ENCODE measurements at regions not wholly inside any gene's neighbourhood (a gene's known extent, or its start where the extent isn't known, plus 50 kb on each side); places are given as distances from the start of the nearest gene placed in this dataset.

DNA sequence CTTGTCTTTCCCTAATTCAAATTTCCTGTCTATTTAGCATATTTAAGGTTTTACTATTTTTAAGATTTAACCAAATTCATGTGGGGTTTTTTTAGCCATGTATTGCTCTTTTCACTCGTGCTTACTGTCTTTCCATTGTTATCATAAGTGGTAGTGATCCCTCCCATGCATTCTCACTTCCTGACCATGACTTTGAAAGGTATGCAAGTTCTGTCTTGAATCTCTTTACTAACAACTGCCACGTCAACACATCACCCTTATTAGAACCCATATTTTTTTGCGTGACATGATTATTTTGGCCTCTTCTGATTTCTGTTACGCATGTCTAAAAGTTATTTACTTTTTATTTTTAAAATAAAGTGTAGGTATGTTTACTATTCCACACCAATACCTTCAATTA is 94.7 kb upstream of the CDH6 start:
- no peak for DNase-seq (ENCODE audit: low spot score)

DNA sequence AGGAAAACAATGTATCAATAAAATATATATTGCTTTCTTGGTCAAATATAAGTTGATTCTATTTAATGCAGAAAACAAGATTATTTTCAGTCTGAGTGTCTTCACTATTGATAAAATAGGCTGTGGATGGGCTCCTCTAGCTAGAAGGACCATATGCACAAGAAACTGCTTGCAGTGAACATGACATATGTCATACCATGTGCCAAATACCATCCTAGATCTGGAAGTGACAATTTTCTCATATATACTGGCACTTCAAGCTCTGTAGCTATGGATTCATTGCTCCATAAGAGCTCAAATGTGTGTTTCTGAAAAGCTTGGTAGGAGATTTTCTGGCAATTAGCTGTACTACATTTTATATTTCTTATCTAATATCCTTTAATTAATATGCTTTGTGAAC is 95.6 kb upstream of the CDH6 start:
- no peak for DNase-seq (ENCODE audit: low spot score)

DNA sequence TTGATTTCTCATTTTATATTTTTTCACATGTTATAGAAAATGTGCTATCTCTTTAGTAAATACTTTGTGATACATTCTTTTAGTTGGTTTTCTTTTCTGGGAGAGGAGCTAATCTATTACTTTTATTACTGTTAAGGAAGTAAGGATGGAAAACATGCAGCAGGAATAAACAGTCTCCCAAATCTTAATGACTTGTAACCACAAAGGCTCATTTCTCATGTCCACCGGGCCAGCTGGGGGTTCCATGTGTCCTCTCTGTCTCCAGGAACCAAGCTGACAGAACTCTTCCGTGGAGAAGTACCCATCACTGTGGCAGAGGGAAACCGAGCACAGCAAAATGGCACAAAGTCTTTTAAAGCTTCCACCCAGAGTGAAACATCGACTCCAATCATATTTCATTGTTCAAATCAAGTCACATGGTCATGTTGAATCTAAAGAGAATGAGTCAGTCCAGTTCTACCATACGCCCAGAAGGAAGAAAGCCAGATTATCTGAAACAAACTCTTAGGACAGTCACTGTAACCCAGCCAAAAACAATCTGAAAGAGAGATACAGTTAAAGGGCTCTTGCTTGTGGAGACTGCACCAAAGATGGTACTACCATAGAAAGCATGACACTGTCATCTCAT is 97.1 kb upstream of the CDH6 start:
- DNase-seq (ENCODE audit: low spot score), result no peak

DNA sequence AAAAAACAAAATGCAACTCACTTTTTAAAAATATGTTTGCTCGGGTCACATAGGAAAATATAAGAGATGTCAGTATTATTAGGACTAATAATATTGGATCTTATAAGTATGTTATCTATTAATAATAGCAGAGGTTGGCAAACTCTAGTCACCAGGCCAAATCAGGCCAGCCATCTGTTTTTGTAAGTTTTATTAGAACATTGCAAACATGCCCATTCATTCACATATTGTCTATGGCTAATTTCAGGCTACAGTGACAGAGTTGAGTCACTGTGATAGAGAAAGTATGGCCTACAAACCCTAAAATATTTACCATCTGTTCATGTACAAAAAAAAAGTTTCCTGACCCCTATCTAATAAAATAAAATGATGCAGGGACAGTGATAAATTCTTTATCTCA is 97.7 kb upstream of the CDH6 start:
- no peak for DNase-seq (ENCODE audit: low spot score)

DNA sequence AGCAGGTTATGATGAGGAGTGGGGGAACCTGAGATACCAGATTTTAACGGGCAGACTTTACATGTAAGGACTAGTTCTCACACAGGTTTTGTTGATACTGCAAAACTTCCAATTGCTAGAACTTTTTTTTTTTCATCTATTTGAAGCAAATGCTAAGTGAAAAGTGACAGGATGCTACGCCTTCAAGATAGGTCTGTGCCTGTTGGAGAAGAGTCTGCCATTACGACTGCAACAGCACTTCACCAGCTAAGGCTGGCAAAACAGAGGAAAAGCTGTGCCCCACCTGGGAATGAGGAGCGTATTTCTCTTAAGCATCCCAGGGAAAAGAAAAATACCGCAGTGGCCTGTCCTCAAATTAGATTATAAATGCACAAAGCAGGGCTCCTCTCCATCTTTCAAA is 102.0 kb upstream of the CDH6 start:
- no peak for DNase-seq (ENCODE audit: low spot score)

DNA sequence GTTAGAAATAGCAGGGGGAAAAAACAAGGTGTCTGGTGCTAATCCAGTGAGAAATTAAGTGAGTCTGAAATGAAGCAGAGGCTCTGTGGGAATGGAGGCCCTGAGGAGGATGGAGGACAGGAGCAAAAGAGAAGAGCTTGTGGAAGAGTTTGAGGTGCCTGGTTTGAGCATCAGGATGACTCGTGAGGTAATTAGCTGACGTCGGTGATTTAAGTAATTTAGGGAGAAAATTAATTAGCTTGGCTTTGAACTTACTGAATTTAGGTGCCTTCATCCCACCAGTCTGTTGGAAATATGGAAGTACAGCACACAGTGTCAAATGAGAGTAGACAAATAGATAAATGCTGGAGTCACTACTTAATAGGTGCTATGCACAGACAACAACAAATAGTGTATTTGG is 103.0 kb upstream of the CDH6 start:
- no peak for DNase-seq (ENCODE audit: low spot score)

DNA sequence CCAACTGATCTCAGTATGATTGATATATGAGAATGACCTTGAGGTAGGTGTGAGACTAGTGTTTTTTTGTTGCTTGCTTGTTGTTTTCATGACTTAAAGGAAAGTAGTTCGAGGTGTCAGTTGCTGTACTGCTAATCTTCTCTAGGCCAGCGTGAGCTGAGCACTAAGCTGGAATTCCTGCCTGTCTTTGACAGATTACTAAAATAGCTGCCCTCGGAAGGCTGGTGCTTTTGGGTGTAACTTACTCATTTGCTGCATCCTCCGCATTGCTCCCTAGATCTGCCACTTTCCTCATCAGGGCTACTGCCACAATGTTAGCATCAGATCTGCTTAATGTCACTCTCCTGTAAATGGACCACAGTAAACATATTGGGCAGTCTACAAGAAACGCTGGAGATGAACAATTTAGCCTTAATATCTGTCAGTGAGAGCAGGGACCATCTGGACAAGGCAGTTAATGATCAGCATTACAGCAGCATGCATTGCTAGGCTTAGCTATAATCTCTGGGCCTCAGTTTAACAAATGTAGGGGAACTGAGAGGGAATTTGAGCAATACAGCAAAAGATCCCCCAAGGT is 106.6 kb upstream of the CDH6 start:
- DNase-seq (ENCODE audit: low spot score), result no peak

DNA sequence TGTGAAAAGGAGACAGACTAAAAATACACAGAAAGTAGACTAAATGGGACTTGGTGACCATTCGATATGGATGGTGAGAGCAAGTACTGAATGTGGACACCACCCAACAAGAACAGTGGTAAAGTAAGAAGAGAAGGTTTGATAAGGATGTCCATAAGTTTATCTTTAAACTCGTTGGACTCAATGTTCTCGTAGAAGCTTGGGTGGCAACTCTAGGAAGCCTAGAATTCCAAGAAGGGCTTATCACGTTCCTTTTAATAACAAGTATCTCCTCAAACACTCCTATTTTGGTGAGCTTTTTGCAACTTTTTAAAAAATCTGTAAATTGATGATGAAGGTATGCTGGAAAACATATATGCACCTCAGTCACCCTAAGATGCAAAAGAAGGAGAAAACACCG is 108.6 kb upstream of the CDH6 start:
- DNase-seq (ENCODE audit: low spot score), result no peak

DNA sequence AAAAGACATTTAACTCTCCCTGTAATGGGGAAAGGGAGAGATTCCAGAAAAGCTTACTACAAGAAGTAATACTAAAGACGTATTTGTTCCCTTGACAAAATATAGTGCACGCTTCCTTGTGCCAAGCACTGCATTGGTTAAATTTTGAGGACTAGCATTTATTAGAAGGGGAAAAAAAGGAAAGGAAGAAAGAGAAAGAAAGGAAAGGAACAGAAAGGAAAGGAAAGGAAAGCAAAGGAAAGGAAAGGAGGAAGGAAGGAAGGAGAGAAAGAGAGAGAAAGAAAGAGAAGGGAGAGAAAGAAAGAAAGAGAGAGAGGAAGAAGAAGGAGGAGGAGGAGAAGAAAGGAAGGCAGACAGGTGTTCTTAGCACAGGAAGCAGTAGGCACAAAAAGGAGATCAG is 110.1 kb upstream of the CDH6 start:
- no peak for DNase-seq (ENCODE audit: low spot score)

DNA sequence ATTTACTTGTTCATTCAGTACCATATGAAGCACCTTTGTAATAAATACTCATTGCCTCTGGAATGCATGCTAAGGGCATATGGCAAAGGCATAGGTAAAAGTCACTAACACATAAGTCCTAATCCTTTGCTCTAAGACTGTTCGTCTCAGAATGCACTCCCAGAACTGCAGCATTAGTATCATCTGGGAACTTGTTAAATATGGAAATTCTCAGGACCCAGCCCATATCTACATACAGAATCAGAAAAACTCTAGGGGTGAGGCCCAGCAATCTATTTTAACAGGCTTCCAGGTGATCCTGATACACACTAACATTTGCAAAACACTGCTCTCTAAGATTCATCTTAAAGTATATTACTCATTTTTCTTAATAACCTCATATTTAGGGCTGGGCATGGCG is 113.8 kb upstream of the CDH6 start:
- DNase-seq (ENCODE audit: low spot score), result no peak

DNA sequence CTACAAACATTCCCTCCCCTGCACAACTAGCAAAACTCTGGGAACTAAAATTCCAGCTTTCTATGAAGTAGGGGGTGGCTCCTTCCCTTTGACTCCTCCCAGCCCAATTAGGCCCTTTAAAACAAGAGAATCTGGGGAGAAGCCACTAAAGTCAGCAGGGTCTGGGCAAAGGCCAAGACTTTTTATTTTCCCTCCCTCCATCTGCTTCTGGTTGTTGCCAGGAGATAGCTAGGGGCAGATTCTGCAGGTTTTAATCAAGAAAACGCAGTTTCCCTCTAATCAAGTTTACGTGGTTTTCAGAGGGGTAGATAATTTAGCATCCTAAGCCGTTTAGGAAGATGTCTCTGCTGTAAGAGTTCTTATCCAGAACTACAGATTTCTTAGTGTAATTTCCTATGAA is 114.5 kb upstream of the CDH6 start:
- no peak for DNase-seq (ENCODE audit: low spot score)

DNA sequence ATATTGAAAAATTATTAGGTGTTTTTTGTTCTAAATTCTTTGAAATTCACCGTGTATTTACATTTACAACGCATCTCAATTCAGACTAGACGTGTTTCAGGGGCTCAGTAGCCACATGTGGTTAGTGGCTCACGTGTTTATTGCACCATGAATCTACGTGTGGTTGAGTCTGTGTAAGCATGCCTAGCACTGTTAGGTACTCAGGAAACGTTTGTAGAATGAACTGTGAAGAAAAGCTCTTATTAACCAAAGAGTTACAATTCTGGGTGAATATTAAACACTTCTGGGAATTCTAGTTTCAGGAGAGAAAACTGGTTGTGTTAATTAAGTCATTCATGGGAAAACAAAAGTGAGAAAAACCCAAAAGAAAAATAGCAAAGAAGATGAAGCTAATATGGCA is 117.5 kb upstream of the CDH6 start:
- DNase-seq (ENCODE audit: low spot score), result no peak

DNA sequence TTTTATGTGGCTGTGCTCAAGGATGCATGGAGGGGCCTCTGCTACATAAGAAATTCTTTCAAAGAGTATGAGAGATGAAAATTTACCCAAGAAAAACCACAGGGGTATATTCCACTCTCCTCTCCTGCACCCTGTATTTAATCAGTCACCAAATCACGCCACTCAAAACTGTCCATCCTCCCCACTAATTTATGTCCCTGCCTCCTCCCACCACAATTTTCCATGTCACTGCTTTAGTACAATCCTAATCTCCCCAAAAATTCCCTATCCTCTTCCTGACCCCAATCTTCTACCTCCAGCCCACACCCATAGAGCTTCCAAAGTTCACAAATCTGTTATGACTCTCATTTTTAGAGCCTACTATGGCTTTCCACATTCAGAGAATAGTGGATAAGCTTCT is 125.2 kb upstream of the CDH6 start:
- DNase-seq (ENCODE audit: low spot score), result no peak

DNA sequence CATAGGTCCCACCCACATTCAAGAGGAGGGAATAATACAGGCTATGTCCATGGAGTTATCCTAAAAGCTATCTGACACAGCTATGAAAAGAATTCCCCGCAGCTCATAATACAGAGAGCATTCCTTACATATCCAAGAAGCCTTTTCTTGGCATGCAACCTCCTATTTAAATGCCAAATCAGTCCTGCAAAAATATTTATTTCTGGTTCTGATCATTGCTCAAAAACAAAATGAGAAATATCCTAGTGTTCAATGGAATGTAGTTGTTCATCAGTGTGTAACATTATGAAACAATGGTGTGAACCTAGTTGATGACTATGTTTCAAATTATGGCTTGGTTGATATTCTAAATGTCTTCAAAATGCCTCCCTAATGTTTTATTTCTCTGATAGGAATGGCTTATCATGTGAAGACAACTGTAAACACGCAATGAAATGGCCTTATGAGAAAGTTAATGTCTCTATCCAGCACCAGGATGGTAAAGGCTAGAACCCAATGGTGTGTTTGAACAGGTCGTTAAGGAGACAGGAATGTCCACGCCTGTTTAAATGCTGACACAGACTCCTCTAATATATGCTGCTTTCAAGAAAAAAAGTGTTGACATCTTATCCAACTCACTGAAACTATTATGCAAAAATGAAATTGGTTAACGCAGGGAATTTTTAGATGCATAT is 126.7 kb upstream of the CDH6 start:
- peak; percentile 8 for DNase-seq (ENCODE audit: low spot score)

DNA sequence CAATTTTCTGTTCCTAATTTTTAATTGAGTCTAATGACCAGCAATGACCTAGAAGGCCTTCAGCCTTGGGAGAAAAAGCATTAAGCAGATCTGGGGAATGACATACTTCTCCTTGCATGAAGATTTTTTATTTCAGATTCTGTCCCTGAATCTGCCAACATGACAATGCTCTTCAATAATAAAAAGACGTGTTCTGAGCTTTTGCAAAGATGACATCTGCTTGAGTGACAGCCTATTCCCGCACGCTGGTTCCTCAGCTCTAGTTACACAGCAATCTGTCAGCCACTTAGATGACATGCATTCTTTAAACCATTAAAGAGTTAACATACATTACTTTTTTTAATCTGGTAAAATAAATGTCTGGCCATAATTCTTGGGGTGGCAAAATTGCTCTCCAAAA is 129.3 kb upstream of the CDH6 start:
- DNase-seq (ENCODE audit: low spot score), result no peak

DNA sequence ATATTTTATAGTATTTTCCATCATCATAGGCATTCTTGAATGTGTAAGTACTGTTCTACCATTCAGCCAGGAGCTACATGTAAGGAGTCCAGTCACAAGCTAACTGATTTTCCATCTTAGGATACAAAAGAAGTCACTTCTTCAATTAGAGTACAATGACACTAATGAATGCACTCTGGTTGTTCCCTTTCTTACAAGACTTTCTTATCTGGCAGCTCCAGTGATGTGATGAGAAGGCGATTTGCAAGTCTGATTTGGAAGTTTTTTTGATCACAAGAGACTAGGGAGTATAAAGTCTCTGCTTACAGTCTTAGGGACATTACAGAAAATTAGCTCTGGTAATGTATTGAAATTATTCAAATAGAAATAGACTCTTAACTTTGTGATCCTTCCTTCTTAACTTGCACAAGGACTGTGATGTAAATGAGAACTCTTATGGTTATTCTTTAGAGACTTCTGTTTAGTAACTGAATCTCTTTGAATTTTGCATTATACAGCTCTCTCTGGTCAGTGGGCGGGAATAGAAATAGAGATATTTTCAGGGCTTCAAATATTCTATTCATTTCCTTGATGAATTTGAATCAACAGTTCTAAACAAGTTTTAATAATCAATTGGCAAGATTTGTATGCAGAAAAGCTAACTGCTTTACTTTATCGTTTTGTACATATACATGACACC is 130.4 kb upstream of the CDH6 start:
- DNase-seq (ENCODE audit: low spot score), result no peak

DNA sequence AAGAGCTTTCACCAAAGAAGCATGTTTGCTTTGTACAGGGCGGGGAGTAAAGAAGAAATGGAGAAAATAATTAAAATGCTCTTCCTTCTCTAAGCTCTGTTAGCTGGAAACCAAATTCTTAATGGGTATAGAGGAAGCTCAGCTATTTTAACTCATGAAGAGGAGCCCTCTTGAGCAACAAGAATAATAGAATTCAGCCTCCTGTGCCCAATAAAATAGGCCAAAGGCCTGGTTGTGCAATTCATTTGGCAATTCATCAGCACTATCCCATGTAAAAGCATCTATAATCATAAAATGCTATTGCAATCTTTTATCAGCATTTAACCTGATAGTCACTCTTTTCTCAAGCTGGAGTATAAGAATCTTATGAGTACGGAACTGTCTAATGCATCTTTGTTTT is 133.6 kb upstream of the CDH6 start:
- DNase-seq (ENCODE audit: low spot score), result no peak

DNA sequence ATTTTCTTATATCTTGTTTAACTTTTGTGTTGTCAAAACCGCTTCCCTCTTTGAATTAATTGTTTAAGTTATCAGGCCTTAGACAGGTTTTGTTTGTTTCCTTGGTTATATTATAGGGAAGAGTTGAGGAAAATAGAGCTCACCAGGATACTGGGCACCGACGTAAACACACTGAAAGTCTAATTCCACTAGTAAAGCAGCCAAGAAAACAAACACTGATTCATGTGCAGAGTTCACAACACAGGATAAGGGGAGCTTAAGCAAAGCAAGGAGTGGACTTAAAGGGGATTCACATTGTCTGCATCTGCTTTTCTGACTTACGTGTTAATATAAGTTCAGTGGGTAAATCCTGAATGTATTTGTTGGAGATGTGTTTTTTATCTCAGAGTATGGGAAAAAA is 139.0 kb upstream of the CDH6 start:
- DNase-seq (ENCODE audit: low spot score), result no peak

DNA sequence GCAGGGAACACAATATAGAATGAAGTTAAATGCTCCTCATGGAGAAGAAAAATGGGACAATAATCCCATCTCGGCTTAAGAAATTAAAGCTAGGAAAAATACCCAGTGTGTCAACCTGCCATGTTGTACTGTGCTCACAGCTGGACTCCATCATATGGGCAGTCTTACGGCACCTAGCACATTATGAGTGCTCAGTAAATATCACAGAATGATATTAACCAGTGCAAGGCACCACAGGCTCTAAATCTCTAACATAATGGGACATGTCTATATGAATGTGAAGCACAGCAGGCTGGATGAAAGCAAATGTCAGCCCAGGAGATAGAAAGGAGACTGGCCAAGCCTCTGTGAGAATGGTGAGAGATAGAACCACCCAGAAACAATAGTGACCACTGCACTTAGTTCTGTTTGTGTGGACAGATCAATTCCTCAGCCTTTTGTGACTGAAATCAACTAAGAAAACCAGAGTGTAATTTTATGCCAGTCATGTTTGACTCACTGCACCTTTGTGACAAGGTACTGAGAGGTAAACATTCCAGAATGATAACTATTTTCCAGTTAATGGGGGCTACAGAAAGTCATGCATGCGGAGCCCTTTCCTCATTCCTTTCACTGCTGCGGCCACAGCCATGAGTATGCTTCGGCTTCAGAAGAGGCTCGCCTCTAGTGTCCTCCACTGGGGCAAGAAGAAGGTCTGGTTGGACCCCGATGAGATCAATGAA is 140.4 kb upstream of the CDH6 start:
- DNase-seq (ENCODE audit: low spot score), result no peak

DNA sequence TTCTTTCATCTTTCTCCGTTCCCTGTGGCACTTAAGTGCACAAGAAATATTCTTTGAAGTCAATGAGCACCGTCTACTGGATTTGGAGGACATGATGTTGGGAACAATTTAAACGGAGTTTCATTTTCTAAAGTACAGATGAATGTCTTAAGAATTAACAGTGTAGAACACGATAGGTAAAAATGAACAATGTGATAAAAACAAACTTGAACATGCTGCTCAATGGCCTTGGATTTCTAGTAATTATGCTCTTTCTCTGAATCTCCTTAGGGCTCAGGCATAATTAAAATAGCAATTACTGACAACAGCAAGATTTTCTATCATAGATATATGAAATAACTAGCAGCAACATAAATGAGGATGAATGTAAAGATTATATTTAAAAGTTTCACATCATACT is 142.2 kb upstream of the CDH6 start:
- DNase-seq (ENCODE audit: low spot score), result no peak

DNA sequence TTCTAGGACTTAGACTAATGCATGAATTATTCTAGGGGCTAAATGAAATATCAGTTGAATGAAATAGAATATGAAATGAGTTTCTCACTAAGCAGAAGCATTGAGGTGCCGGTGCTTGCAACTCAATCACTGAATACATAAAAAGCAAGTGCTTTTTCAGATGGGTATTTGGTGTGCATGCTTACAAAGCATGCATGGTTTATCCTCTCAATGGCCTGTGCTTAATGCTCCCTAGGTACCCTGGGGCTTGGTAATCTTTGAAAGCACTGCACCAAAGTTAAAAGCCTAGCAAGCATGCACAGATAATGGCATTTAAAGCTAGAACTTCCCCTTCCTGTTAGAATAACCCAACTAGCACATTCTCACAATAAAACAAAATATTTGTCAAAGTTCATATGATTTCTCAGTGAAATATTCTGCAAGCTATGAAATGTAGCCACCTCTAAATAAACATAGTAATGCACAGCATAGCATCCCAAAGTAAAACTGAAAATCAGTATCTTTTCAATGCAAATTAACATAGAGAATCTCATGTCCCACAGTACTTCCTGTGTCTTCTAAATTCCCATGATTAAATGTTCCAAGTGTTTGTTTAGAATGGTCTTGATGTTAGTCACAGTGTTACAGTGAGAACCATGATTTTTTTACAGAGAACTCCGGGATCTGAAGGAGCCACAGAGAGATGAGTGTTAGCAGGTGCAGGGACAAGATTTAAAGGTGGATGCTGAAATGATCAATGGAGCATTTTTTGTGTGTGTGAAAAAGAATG is 143.4 kb upstream of the CDH6 start:
- no peak for DNase-seq (ENCODE audit: low spot score)

DNA sequence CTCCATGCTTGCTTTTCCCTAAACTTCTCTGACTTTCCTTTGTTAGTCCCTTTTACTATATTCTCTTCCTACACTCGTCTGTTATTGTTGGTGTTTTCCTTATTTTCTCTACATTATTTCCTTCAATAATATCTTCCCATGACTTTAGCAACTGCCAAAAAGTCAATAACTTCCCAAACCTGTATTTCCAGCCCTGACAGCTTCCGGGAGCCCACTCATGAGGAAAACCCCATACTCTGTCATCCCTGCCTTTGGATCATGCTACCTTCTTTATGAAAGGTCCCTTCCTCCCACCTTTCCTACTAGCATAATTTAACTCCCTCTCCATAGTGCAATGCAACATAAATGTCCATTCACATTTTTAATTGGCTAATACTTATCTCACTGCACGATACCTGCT is 144.0 kb upstream of the CDH6 start:
- no peak for DNase-seq (ENCODE audit: low spot score)
